NCI-H1105 treated with DMSO at 0.1 percent for 48 hours (cell line): ENCODE measurements at regions not wholly inside any gene's neighbourhood (a gene's known extent, or its start where the extent isn't known, plus 50 kb on each side); places are given as distances from the start of the nearest gene placed in this dataset.
A peak's percentile ranks its signal among the peaks of the same experiment; 100 is the strongest.

Source experiments
- DNase-seq: peaks from one replicate; lab custom pipeline; 2025; lab: John Stamatoyannopoulos, UW

GRCh38 chr12:89256060-89256459 is 96.2 kb downstream of the DUSP6 start:
- no peak for DNase-seq

GRCh38 chr12:89253488-89253887 is 98.8 kb downstream of the DUSP6 start:
- no peak for DNase-seq

DNA sequence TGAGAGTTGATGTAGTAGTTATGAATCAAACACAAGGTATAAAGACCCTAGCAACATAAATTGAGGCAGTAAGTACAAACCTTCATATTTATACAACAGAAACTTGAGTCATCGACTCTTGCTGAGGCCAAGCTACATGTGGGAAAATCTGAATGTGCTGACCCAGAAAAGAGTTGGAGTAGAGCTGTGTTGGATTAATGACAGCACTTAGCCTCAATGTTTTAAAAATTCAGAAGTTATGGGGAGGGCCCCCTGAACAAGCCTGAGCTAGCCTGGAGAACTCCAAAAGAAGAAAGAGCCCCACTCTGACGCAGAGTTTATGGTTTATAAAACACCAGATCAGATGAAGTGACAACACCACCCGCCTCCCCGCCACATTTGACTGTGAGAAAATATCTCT is 100.0 kb downstream of the DUSP6 start:
- DNase-seq, result no peak

DNA sequence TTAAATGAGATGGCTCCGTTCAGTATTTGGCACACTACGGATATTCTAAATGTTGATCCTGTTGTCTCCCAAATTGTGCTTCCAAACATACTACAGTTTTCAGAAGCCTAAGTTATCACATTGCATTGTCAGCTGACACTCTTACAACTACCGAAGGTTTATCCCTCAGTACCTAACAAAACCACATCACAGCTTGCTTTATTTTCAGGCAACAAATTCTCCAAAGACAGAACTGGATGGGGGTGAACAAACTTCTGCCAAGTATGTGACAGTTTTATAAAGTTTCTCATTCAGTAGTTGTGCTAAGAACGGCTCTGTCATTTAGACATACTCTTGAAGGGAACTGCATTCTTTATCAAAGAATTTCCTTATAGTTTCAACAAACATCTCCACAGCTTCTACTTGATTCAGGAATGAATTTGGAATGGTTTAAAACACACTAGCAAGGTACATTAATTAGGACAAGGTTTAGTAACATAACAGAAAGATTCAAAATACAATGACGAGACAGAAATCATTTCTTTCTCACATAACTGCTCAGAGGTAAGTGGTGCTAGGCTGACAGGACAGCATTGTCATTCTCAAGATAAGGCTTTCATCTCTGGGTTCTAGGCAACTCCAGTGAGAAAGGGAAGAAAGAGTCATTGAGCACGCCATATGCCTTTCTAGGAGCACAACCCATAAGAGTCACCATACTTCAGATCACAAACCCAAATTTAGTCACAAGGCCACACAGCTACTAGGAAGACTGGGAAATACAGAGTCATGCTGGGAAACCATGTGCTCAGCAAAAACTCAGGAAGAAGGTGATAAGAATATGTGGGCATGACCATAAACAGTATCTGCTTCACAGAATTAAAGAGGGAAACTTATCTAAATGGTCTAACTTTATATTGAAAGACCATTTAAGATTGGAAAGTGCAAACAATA is 100.7 kb downstream of the DUSP6 start:
- no peak for DNase-seq

DNA sequence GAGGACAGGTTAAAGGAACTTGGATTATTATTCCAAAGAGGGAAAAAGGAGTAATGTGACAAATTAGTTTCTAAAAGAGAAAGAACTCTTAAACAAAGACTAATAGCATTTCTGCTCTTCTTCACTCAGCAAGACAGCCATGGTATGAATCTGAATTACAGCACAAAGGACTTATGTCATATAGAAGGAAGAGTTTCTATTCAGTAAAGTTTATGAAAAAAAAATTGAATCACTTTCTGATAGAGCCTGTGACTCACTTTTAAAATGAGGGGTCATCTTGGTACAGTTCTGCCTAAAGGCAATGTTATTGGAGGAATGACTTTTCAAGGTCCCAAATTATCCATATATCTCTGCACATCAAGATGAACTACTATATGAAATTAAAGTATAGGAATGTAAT is 101.7 kb downstream of the DUSP6 start:
- DNase-seq, result no peak

DNA sequence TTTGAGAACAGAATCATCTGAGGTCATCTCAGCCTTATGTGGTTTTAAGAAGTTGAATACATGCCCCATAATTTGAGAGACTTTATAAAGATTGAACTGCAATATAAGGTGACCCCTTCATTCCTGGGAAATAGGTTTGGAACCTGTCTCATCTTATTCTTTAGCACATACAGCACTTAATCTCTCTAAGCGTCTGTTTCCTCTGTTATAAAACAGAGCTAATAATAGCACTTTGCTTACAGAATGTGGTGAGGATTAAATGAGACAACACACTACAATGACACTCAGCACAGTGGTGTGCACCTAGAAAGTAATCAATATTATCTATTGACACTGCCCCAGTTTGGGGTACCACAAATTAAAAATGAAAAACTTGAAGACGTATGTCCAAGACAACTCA is 102.1 kb downstream of the DUSP6 start:
- DNase-seq, result no peak

DNA sequence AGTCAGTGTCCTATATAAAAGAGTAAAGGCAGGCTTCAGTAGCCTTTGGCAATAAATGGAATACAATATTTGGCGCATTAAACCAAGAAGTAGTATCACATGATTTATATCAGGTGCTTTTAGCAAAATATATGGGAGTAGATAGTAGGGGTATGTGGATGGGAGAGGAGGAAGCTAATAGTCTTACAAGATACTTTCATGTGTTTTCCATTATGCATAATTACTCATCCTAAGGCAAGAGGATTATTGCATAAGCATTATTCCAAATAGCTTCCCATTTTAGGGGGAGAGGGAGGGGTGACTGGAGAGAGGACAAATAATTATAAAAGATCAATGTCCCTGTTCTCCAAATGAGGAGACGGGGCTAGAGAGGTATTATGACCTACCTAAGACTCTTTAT is 104.3 kb downstream of the DUSP6 start:
- DNase-seq, result no peak

- no peak for DNase-seq
Observed at GRCh38 chr12:89247541-89247942, 104.8 kb downstream of the DUSP6 start.

DNA sequence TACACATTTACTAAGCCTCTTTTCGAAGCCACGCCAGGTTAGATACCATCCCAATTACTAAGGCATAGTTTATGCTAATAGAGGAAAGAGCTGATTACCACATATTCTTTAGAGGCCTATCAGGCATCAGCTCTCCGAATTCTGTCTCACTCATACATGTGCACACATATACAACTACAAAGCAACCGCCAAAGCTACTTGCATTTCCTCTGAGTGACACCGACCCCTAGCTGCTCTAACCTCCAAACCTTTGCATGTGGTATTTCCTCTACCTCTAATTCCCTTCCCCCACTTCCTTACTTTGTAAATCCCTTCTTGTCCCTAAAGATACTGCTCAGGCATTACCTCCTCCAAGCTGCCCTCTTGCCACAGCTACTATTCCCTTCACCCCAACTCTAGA is 107.2 kb downstream of the DUSP6 start:
- DNase-seq, result no peak

DNA sequence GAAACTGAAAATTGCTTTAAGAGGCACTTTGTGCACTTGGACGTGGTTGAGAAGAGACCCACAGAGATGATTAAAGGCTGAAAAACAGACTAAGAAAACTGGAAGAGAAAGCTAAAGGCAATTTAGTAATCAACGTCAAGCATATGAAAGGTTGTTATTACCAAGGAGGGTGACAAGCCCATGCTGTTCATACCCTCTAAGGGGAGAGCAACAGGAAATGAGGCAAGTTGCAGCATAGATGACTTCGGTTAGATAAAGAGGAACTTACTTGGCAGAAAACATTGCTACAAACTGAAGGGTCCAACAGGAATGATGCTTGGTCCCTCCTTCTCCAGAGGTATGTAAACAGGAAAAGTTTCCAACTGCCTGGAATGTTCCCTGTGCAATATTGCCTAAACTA is 107.8 kb downstream of the DUSP6 start:
- no peak for DNase-seq

DNA sequence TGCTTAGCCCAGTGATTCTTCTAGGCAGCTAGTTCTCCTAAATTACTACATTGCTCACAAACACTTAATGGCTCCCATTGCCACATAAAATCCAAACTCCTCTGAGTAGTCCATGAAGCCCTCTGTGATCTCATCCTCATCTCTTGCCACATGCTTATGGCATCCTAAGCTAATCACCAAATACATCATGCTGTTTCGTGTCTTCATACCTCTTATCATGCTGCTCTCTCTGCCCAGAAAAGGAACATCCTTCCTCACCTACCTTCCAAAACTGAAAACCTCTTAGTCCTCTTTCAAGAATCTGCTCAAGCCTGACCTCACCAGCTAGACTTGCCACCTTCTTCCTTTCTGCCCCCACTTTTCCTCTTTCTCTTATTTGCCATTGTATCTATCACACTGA is 108.5 kb downstream of the DUSP6 start:
- DNase-seq, result no peak

- DNase-seq, result peak; percentile 71
Observed at GRCh38 chr12:89239534-89239933, 112.8 kb downstream of the DUSP6 start.

GRCh38 chr12:89238593-89238992 is 113.7 kb downstream of the DUSP6 start:
- no peak for DNase-seq

DNA sequence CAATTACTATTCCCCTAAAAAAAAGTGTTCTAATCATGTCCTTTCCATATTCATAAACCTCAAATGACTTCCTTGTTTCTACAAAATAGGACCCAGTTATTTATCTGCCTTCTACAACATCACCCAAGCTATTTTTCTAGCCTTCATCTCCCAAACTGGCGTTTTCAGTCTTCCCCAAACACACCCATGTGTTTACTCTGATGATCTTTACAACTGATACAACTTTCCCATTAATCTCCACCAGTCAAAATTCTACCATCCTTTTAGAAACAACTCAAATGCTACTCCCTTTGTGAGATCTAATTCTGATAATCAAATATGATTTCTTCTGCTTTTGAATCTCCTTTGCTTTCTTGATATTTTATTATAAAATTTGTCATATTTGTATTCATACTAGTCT is 114.5 kb downstream of the DUSP6 start:
- DNase-seq, result no peak

DNA sequence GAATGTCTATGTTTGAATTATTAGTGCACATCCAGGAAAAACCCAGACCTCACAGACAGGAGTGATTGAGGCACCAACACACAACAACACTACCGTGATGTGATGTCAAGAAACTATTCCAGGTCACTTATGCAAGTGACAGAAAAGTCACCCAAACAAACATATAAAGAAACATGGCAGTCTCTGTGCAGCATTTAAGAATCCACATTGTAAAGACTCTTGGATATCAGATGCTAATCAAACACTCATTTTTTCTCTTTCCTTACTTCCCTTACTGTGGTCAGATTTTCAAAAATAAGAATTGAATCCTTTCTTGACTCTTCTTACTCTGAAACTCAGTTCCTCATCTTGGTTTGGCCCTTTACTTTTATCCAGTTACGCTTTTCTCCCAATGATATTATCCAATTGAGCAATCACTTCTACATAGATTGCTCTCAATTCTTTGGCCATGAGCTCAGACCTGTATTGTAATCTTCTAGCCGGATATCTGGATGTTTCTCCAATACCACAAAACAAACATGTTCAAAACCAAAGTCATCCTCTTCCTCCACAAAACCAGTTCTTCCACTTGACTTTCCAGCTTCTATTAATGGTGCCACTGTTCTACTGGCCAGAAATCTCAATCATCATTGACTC is 115.4 kb downstream of the DUSP6 start:
- DNase-seq, result no peak

DNA sequence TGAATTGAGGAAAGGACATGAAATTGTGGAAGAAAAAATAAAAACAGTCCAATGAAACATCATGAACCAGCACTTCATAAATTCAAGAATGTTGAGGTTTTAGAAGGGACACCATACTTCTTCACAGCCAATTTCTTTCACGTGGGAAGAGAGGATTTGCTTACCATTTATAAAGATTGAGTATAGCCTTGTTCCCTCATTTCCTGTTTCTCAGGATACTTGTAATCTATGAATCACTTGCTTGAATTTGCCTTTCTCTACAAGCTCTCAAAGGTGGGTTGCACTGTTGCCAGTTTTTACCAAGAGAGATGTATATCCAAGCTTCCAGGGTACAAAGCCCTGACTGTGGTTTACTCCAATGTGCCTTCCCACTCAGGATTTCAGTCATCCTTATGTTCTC is 116.1 kb downstream of the DUSP6 start:
- DNase-seq, result no peak

DNA sequence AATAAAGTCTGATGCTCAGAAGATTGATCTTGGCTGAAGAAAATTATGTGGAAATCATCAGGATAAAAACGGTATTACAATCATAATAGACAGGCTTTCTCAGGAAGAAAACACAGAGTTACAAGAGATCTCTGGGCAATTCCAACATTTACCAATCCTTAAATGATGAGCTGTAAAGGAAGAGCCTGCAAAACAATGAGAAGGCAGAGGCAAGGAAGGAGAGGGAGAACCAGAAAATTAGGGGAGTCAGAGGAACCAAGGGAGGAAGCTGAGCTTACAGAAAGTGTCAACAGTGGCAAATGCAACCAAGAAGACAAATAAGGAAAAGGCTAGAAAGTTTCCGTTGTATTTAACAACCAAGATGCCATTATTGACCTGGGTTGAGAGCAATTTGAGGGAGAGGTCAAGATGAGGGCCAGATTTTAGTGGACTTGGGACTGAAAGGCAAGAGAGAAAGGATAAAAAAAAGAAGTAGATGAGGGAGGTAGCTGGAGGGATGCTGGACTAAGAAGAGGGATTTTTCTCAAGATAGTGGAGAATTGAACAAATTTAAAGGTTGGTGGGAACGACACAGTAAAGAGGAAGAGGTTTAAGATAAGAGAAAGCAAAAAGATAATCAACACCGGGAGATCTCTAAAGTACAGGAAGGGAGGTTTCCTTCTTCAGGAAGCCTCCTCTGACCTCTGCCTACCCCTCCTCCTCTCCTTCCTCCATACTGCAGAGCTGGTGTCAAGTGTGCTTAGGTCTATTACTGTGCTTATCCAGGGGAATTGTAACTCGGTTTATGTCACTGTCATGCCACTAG is 116.9 kb downstream of the DUSP6 start:
- DNase-seq, result no peak

DNA sequence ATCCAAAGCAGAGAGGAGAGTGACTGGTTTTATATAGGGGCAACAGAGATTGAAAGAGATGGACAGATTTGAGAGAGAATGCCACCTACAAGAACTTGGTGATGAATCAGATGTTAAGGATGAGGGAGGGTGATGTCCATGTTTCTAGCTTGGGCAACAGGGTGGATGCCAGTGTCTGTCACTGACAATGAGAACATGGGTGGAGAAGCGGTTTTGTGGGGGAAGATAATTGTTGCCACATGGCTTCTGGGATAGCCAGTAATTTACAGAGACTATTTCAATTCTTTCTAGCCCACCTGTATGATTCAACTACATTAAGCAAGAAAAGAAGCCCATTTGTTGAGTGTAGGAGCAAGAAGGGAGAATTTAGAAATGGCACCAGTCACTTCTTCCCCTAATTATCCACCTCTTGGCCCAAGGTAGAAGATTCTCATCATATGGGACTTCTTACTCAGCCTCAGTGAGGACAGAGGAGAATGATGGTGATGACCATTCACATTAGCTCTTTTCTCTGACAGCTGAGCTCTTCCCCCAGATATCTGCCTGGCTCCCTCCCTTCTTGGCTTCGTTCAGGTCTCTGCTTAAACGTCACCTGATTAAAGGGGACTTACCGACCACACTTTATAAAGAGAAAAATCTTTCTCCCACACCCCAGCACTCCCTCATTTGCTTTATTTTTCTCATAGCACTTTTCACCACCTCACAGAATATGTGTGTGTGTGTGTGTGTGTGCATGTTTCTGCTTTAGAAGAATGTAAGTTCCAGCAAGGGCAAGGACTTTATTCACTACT is 117.8 kb downstream of the DUSP6 start:
- DNase-seq, result no peak

- DNase-seq, result no peak
Observed at GRCh38 chr12:89231686-89232085, 120.6 kb downstream of the DUSP6 start.

- peak; percentile 89 for DNase-seq
Observed at GRCh38 chr12:89230376-89231315, 121.7 kb downstream of the DUSP6 start.

- DNase-seq, result no peak
Observed at GRCh38 chr12:89228491-89228890, 123.8 kb downstream of the DUSP6 start.
